Colonic mucosa (tissue), 4 donors: ENCODE measurements at regions not wholly inside any gene's neighbourhood (a gene's known extent, or its start where the extent isn't known, plus 50 kb on each side); places are given as distances from the start of the nearest gene placed in this dataset.

Experiments used
- DNase-seq: peaks from one replicate; pipeline ENCODE4 v3.0.0-alpha.2; 2020
- H3K27ac ChIP-seq: fragments of 200-600 bp; one replicate; pipeline ENCODE4 v1.8.0; 2021
- H3K27me3 ChIP-seq: fragments of 200-600 bp; one replicate; pipeline ENCODE4 v1.8.0; 2021
- H3K36me3 ChIP-seq: fragments of 200-600 bp; one replicate; pipeline ENCODE4 v1.8.0; 2021
- H3K4me1 ChIP-seq: fragments of 200-600 bp; one replicate; pipeline ENCODE4 v1.8.0; 2021; ENCODE audit warnings: mild to moderate bottlenecking
- H3K4me3 ChIP-seq: fragments of 200-600 bp; one replicate; pipeline ENCODE4 v1.8.0; 2021
- H3K9ac ChIP-seq, 2 donors: one replicate each; pipeline ENCODE4 v1.7.0; 2013; ENCODE audit warnings: control low read depth in 2 of 2, low read depth in 2 of 2, low read length in 2 of 2
- H3K9me3 ChIP-seq: fragments of 200-600 bp; one replicate; pipeline ENCODE4 v1.8.0; 2021
- intact Hi-C: fragments of 100-400 bp; cut with DNase I; formaldehyde crosslinking; loops from one replicate; pipeline ENCODE4 v1.14.1; 2022
- TF ChIP-seq, protein P1 (sequence below): fragments of 200-600 bp; IDR thresholded peaks from one replicate; pipeline ENCODE4 v1.8.0; 2022; ENCODE audit warnings: antibody characterized with exemption, mild to moderate bottlenecking
- donor health status: healthy.
- donor health status: DM: no; HTN: no; CAD: no.
- donor health status: DM: no; HTN: no; CAD: no.

DNA sequence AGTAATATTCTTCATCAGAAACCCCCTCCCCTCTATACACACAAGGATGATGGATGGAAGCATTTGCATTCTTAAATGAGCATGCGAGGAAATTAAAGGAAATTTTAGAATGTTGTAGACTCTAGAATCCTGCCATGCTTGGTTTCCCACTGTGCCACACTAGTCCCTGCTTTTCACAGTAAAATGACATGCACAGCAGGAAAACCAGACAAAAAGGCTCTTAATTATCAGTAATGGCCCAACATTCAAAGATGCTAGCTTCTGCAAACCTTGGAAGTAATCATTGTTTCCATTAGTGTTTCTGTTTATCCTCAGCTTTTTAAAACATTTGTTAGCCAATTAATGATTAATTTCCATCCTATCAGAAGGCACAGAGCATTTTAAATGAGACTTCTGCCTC, 255.8 kb downstream of the SLCO4C1 start:
- Histone ChIP-seq H3K9ac (no peak overlapping the region), H3K27me3 (no peaks in the 10 kb centered on the region), H3K4me3 (no peak overlapping the region), H3K4me1 (no peaks in the 10 kb centered on the region), H3K36me3 (no peaks in the 10 kb centered on the region), H3K9me3 (no peaks in the 10 kb centered on the region), H3K27ac (no peak overlapping the region)
- intact Hi-C loops = no loop called here
- TF ChIP-seq, protein P1, sequence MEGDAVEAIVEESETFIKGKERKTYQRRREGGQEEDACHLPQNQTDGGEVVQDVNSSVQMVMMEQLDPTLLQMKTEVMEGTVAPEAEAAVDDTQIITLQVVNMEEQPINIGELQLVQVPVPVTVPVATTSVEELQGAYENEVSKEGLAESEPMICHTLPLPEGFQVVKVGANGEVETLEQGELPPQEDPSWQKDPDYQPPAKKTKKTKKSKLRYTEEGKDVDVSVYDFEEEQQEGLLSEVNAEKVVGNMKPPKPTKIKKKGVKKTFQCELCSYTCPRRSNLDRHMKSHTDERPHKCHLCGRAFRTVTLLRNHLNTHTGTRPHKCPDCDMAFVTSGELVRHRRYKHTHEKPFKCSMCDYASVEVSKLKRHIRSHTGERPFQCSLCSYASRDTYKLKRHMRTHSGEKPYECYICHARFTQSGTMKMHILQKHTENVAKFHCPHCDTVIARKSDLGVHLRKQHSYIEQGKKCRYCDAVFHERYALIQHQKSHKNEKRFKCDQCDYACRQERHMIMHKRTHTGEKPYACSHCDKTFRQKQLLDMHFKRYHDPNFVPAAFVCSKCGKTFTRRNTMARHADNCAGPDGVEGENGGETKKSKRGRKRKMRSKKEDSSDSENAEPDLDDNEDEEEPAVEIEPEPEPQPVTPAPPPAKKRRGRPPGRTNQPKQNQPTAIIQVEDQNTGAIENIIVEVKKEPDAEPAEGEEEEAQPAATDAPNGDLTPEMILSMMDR = no peak
- no peak for DNase-seq

DNA sequence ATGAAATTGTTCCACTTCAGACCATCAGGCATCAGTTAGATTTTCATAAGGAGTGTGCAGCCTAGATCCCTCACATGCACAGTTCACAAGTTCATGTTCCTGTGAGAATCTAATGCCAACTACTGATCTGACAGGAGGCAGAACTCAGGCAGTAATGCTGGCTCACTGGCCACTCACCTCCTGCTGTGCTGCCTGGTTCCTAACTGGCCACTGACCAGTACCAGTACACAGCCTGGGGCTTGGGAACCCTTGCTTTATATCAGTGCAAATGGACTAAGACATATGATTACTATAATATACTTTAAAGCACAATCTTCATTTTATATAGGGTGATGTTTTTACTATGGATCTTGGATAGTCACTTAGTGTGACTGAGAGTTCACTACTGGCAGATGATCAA, 259.2 kb downstream of the SLCO4C1 start:
- H3K9ac ChIP-seq = no peak overlapping the region
- no peaks in the 10 kb centered on the region for H3K4me1 ChIP-seq
- H3K9me3 ChIP-seq = no peaks in the 10 kb centered on the region
- H3K4me3 ChIP-seq = no peak overlapping the region
- no peak overlapping the region for H3K27ac ChIP-seq
- TF ChIP-seq, protein P1 = no peak
- H3K27me3 ChIP-seq = no peaks in the 10 kb centered on the region
- DNase-seq = no peak
- intact Hi-C loops = no loop called here
- no peaks in the 10 kb centered on the region for H3K36me3 ChIP-seq

DNA sequence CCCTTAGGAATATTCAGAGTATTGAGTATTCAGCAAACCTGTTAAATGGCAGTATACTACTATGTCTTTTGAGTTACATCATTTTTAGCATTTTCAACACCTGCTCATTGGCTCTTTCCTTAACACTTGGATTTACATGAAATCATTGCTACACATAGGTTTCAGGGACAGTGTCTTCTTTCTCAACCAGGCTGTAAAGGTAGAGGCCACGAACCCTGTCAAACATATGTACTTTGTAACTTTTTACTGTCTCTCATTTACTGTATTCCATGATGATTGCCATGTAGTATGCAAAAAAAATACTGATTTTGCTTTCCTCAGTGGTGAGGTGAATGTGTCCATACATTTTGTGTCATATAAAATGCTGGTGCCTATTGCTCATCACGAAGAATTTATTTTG, 264.4 kb downstream of the SLCO4C1 start:
- intact Hi-C loops = no loop called here
- H3K4me1 ChIP-seq = no peaks in the 10 kb centered on the region
- no peaks in the 10 kb centered on the region for H3K27me3 ChIP-seq
- H3K9ac ChIP-seq = no peak overlapping the region
- no peak overlapping the region for H3K27ac ChIP-seq
- no peak for DNase-seq
- H3K4me3 ChIP-seq = no peak overlapping the region
- TF ChIP-seq, protein P1 = no peak
- H3K9me3 ChIP-seq = no peaks in the 10 kb centered on the region
- H3K36me3 ChIP-seq = no peaks in the 10 kb centered on the region

DNA sequence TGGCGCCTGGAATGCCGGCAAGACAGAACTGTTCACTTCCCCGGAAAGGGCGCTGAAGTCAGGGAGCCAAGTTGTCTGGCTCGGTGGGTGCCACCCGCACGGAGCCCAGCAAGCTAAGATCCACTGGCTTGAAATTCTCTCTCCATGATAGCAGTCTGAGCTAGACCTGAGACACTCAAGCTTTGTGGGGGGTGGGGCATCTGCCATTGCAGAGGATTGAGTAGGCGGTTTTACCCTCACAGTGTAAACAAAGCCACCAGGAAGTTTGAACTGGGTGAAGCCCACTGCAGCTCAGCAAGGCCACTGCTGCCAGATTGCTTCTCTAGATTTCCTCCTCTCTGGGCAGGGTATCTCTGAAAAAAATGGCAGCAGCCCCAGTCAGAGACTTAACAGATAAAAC, 277.4 kb downstream of the SLCO4C1 start:
- TF ChIP-seq, protein P1 = no peak
- H3K27me3 ChIP-seq = no peaks in the 10 kb centered on the region
- no peak for DNase-seq
- H3K4me1 ChIP-seq = no peaks in the 10 kb centered on the region
- H3K4me3 ChIP-seq = no peak overlapping the region
- intact Hi-C loops = no loop called here
- no peak overlapping the region for H3K9ac ChIP-seq
- H3K27ac ChIP-seq = no peak overlapping the region
- no peaks in the 10 kb centered on the region for H3K9me3 ChIP-seq
- H3K36me3 ChIP-seq = no peaks in the 10 kb centered on the region

DNA sequence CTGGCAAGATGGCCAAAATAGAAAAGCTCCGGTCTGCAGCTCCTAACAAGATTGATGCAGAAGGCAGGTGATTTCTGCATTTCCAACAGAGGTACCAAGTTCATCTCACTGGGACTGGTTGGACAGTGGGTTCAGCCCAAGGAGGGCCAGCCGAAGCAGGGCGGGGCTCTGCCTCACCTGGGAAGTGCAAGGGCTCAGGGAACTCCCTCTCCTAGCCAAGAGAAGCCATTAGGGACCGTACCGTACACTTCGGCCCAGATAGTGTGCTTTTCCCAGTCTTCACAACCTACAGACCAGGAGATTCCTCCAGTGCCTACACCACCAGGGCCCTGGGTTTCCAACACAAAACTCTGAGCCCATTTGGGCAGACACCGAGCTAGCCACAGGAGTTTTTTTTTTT, 277.8 kb downstream of the SLCO4C1 start:
- H3K27ac ChIP-seq = no peak overlapping the region
- intact Hi-C loops = no loop called here
- TF ChIP-seq, protein P1 = no peak

DNA sequence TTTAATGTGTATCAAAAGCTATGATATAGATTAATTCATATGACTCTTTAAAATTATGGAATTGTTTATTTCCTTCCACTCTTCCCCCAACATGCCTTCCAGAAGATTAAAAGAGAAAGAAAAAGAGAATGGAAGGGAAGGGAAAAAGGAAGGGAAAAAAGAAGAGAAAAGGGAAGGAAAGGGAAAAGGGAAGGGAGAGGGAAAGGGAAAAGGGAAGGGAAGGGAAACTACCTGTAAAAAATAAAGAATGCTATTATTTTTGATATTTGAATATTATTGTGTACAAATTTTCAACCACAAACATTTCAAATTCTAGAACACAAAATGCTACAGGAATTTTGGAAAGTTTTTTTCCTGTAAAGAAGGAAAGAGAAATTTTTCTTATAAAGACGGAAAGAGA, 281.7 kb downstream of the SLCO4C1 start:
- no peak overlapping the region for H3K27ac ChIP-seq
- H3K4me1 ChIP-seq = no peaks in the 10 kb centered on the region
- H3K36me3 ChIP-seq = no peaks in the 10 kb centered on the region
- no peak overlapping the region for H3K4me3 ChIP-seq
- no peaks in the 10 kb centered on the region for H3K9me3 ChIP-seq
- intact Hi-C loops = no loop called here
- no peaks in the 10 kb centered on the region for H3K27me3 ChIP-seq
- TF ChIP-seq, protein P1 = no peak
- DNase-seq = no peak
- H3K9ac ChIP-seq = no peak overlapping the region

More for the DNA sequence above, 277.8 kb downstream of the SLCO4C1 start:
- Histone ChIP-seq H3K4me1 (no peaks in the 10 kb centered on the region), H3K9me3 (no peaks in the 10 kb centered on the region), H3K9ac (no peak overlapping the region), H3K4me3 (no peak overlapping the region), H3K27me3 (no peaks in the 10 kb centered on the region), H3K36me3 (no peaks in the 10 kb centered on the region)
- no peak for DNase-seq
